ENCODE measurements at regions not wholly inside any gene's neighbourhood (a gene's known extent, or its start where the extent isn't known, plus 50 kb on each side); places are given as distances from the start of the nearest gene placed in this dataset.

- H4K20me1 ChIP-seq (ENCODE audit: insufficient read depth, low read length): no peaks in the 10 kb centered on the region
- H3K27me3 ChIP-seq (ENCODE audit: insufficient read depth, low read length): no peaks in the 10 kb centered on the region
- H2AFZ ChIP-seq (ENCODE audit: low read length): no peak overlapping the region
- H3K36me3 ChIP-seq (ENCODE audit: insufficient read depth, low read length): no peaks in the 10 kb centered on the region
- no peaks in the 10 kb centered on the region for H3K4me1 ChIP-seq (ENCODE audit: insufficient read depth, low read length, severe bottlenecking)
- H3K4me2 ChIP-seq (ENCODE audit: low read length): no peak overlapping the region
- TF ChIP-seq EZH2 (IDR thresholded peaks at IDR 0.05; ENCODE audit: borderline replicate concordance, low read length): no peak
- peak; percentile 32; the same call in 1 of the 2 replicates for TF ChIP-seq CTCF (IDR thresholded peaks at IDR 0.05; ENCODE audit: low read length)
- H3K9me3 ChIP-seq (ENCODE audit: low read length): no peaks in the 10 kb centered on the region
- H3K9me2 ChIP-seq (ENCODE audit: low read depth, low read length): no peaks in the 10 kb centered on the region
- H3K79me2 ChIP-seq (ENCODE audit: insufficient read depth, low read length): no peaks in the 10 kb centered on the region
- H3K27ac ChIP-seq (ENCODE audit: low read depth, low read length, poor library complexity, severe bottlenecking): no peak overlapping the region
- H3F3A ChIP-seq (ENCODE audit: insufficient read depth, low read length): no peaks in the 10 kb centered on the region
- no peak overlapping the region for H3K4me3 ChIP-seq (ENCODE audit: low read depth, low read length, poor library complexity, severe bottlenecking)
- H3K9ac ChIP-seq (ENCODE audit: low read length): no peak overlapping the region
Observed at GRCh38 chr10:83050815-83051214, 1088.5 kb upstream of the GHITM start.

GRCh38 chr10:83062871-83063270, 1076.4 kb upstream of the GHITM start:
- Histone ChIP-seq H3K4me2 (ENCODE audit: low read length) (no peak overlapping the region), H3K4me3 (ENCODE audit: low read depth, low read length, poor library complexity, severe bottlenecking) (no peak overlapping the region), H2AFZ (ENCODE audit: low read length) (no peak overlapping the region), H3K27me3 (ENCODE audit: insufficient read depth, low read length) (no peaks in the 10 kb centered on the region), H3K79me2 (ENCODE audit: insufficient read depth, low read length) (no peaks in the 10 kb centered on the region), H3K9me3 (ENCODE audit: low read length) (no peaks in the 10 kb centered on the region), H3K27ac (ENCODE audit: low read depth, low read length, poor library complexity, severe bottlenecking) (no peak overlapping the region), H3K9ac (ENCODE audit: low read length) (no peak overlapping the region), H3K9me2 (ENCODE audit: low read depth, low read length) (no peaks in the 10 kb centered on the region), H4K20me1 (ENCODE audit: insufficient read depth, low read length) (no peaks in the 10 kb centered on the region), H3K4me1 (ENCODE audit: insufficient read depth, low read length, severe bottlenecking) (no peaks in the 10 kb centered on the region), H3F3A (ENCODE audit: insufficient read depth, low read length) (no peaks in the 10 kb centered on the region), H3K36me3 (ENCODE audit: insufficient read depth, low read length) (no peaks in the 10 kb centered on the region)
- no peak for TF ChIP-seq CTCF (IDR thresholded peaks at IDR 0.05; ENCODE audit: low read length)
- TF ChIP-seq EZH2 (IDR thresholded peaks at IDR 0.05; ENCODE audit: borderline replicate concordance, low read length): no peak

- Histone ChIP-seq H3K9ac (ENCODE audit: low read length) (no peak overlapping the region), H3K4me3 (ENCODE audit: low read depth, low read length, poor library complexity, severe bottlenecking) (no peak overlapping the region), H3K27me3 (ENCODE audit: insufficient read depth, low read length) (no peaks in the 10 kb centered on the region), H3K36me3 (ENCODE audit: insufficient read depth, low read length) (no peaks in the 10 kb centered on the region), H3K4me1 (ENCODE audit: insufficient read depth, low read length, severe bottlenecking) (no peaks in the 10 kb centered on the region), H3F3A (ENCODE audit: insufficient read depth, low read length) (no peaks in the 10 kb centered on the region), H3K79me2 (ENCODE audit: insufficient read depth, low read length) (no peaks in the 10 kb centered on the region), H3K9me2 (ENCODE audit: low read depth, low read length) (no peaks in the 10 kb centered on the region), H3K27ac (ENCODE audit: low read depth, low read length, poor library complexity, severe bottlenecking) (no peak overlapping the region), H4K20me1 (ENCODE audit: insufficient read depth, low read length) (no peaks in the 10 kb centered on the region), H2AFZ (ENCODE audit: low read length) (no peak overlapping the region), H3K9me3 (ENCODE audit: low read length) (no peaks in the 10 kb centered on the region), H3K4me2 (ENCODE audit: low read length) (no peak overlapping the region)
- TF ChIP-seq CTCF (IDR thresholded peaks at IDR 0.05; ENCODE audit: low read length): no peak
- no peak for TF ChIP-seq EZH2 (IDR thresholded peaks at IDR 0.05; ENCODE audit: borderline replicate concordance, low read length)
Observed at GRCh38 chr10:83073472-83073871, 1065.8 kb upstream of the GHITM start.

All from OCI-LY1 (cell line).